GM04504 (cell line): ENCODE measurements at regions not wholly inside any gene's neighbourhood (a gene's known extent, or its start where the extent isn't known, plus 50 kb on each side); places are given as distances from the start of the nearest gene placed in this dataset.

Experiments
- DNase-seq: peaks from one replicate; pipeline ENCODE4 v3.0.0-alpha.2; 2012; ENCODE audit warnings: low read depth

GRCh38 chr16:87052506-87052905, 264.7 kb downstream of the C16orf95 start:
- no peak for DNase-seq

GRCh38 chr16:87053016-87053982, 263.9 kb downstream of the C16orf95 start:
- DNase-seq, result no peak

GRCh38 chr16:87054154-87054553, 263.0 kb downstream of the C16orf95 start:
- no peak for DNase-seq

- no peak for DNase-seq
Observed at GRCh38 chr16:87054856-87055255, 262.3 kb downstream of the C16orf95 start.

GRCh38 chr16:87056083-87056482, 261.1 kb downstream of the C16orf95 start:
- no peak for DNase-seq

- no peak for DNase-seq
Observed at GRCh38 chr16:87056551-87056950, 260.6 kb downstream of the C16orf95 start.

GRCh38 chr16:87057211-87057881, 259.8 kb downstream of the C16orf95 start:
- no peak for DNase-seq

GRCh38 chr16:87057951-87058560, 259.1 kb downstream of the C16orf95 start:
- no peak for DNase-seq

- no peak for DNase-seq
Observed at GRCh38 chr16:87058728-87059250, 258.4 kb downstream of the C16orf95 start.

GRCh38 chr16:87060034-87060986, 256.9 kb downstream of the C16orf95 start:
- no peak for DNase-seq

- no peak for DNase-seq
Observed at GRCh38 chr16:87061243-87061920, 255.8 kb downstream of the C16orf95 start.

- no peak for DNase-seq
Observed at GRCh38 chr16:87062569-87063442, 254.4 kb downstream of the C16orf95 start.

GRCh38 chr16:87063543-87063942, 253.6 kb downstream of the C16orf95 start:
- DNase-seq, result no peak

- DNase-seq, result no peak
Observed at GRCh38 chr16:87064731-87065445, 252.3 kb downstream of the C16orf95 start.

- no peak for DNase-seq
Observed at GRCh38 chr16:87065446-87066132, 251.6 kb downstream of the C16orf95 start.

- DNase-seq, result no peak
Observed at GRCh38 chr16:87066133-87067002, 250.8 kb downstream of the C16orf95 start.

- DNase-seq, result no peak
Observed at GRCh38 chr16:87067003-87067556, 250.1 kb downstream of the C16orf95 start.
